Endothelial cell (in vitro differentiated cells): ENCODE measurements at regions not wholly inside any gene's neighbourhood (a gene's known extent, or its start where the extent isn't known, plus 50 kb on each side); places are given as distances from the start of the nearest gene placed in this dataset.
"Not testable (repeated sequence)": the region's sequence is repeated elsewhere in the genome, so short reads cannot be mapped to it uniquely, and the experiment has no call there.

ENCODE experiments used
- DNase-seq: peaks from one replicate; pipeline ENCODE4 v3.0.0; 2021; ENCODE audit warnings: low spot score
- H3K27ac Mint-ChIP-seq: one replicate; pipeline ENCODE4 v1.8.0; 2021; ENCODE audit warnings: mixed read lengths, inconsistent platforms; ENCODE audit not compliant: unreplicated experiment
- H3K27me3 Mint-ChIP-seq: one replicate; pipeline ENCODE4 v1.8.0; 2021; ENCODE audit warnings: mild to moderate bottlenecking, moderate library complexity, mixed read lengths, inconsistent platforms; ENCODE audit not compliant: unreplicated experiment
- H3K36me3 Mint-ChIP-seq: one replicate; pipeline ENCODE4 v1.8.0; 2021; ENCODE audit warnings: mild to moderate bottlenecking, low read depth, mixed read lengths, inconsistent platforms; ENCODE audit not compliant: unreplicated experiment
- H3K4me1 Mint-ChIP-seq: one replicate; pipeline ENCODE4 v1.8.0; 2021; ENCODE audit warnings: mild to moderate bottlenecking, mixed read lengths, inconsistent platforms; ENCODE audit not compliant: unreplicated experiment
- H3K4me3 Mint-ChIP-seq: one replicate; pipeline ENCODE4 v1.8.0; 2021; ENCODE audit warnings: mild to moderate bottlenecking, mixed read lengths, inconsistent platforms; ENCODE audit not compliant: unreplicated experiment
- H3K9me3 Mint-ChIP-seq: one replicate; pipeline ENCODE4 v1.8.0; 2021; ENCODE audit warnings: mixed read lengths, inconsistent platforms; ENCODE audit not compliant: unreplicated experiment
- CTCF ChIP-seq: fragments of 200-600 bp; sonication (generic); IDR thresholded peaks from one replicate; pipeline ENCODE4 v1.5.0; 2021; ENCODE audit warnings: antibody characterized with exemption; ENCODE audit not compliant: unreplicated experiment

DNA sequence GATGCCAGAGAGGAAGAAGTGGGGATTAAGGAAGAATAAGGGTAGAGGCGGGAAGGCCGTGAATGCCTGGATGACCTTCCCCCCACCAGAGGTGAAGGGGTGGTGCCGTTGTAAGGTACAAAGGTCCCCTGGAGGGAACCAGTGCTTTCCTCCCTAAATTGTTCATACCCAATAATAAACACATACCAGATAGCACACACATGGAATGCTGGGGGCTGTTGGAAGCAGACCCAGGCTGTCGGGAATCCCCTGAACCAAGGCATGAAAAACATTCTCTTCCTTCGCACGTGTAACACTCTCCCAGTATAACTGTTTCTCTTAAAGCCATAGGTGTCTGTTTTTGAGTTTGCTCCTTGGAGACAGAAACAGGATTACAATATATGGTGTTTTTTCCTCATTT lies 107.1 kb upstream of the CTAGE1 start:
- no peak for TF ChIP-seq CTCF
- DNase-seq: no peak
- no peak overlapping the region for H3K27ac Mint-ChIP-seq
- H3K4me1 Mint-ChIP-seq: peaks cover 16% of the 10 kb centered on the region
- H3K4me3 Mint-ChIP-seq: no peak overlapping the region
- H3K36me3 Mint-ChIP-seq: no peaks in the 10 kb centered on the region
- H3K9me3 Mint-ChIP-seq: no peaks in the 10 kb centered on the region
- no peaks in the 10 kb centered on the region for H3K27me3 Mint-ChIP-seq

GRCh38 chr18:22525313-22525712 lies 107.6 kb upstream of the CTAGE1 start:
- Mint-ChIP-seq H3K27ac (no peak overlapping the region), H3K4me3 (no peak overlapping the region), H3K27me3 (no peaks in the 10 kb centered on the region), H3K36me3 (no peaks in the 10 kb centered on the region), H3K4me1 (peaks cover 16% of the 10 kb centered on the region), H3K9me3 (no peaks in the 10 kb centered on the region)
- TF ChIP-seq CTCF: no peak
- DNase-seq: no peak

- H3K9me3 Mint-ChIP-seq: no peaks in the 10 kb centered on the region
- TF ChIP-seq CTCF: no peak
- no peaks in the 10 kb centered on the region for H3K36me3 Mint-ChIP-seq
- H3K27me3 Mint-ChIP-seq: no peaks in the 10 kb centered on the region
- no peak overlapping the region for H3K27ac Mint-ChIP-seq
- no peak overlapping the region for H3K4me3 Mint-ChIP-seq
- H3K4me1 Mint-ChIP-seq: peaks cover 16% of the 10 kb centered on the region
- DNase-seq: no peak
These were observed 108.2 kb upstream of the CTAGE1 start for GRCh38 chr18:22525883-22526282.

- H3K4me3 Mint-ChIP-seq: no peak overlapping the region
- no peaks in the 10 kb centered on the region for H3K27me3 Mint-ChIP-seq
- H3K27ac Mint-ChIP-seq: no peak overlapping the region
- no peaks in the 10 kb centered on the region for H3K36me3 Mint-ChIP-seq
- no peak for TF ChIP-seq CTCF
- H3K9me3 Mint-ChIP-seq: no peaks in the 10 kb centered on the region
- DNase-seq: no peak
- peaks cover 9% of the 10 kb centered on the region for H3K4me1 Mint-ChIP-seq
These were observed 110.6 kb upstream of the CTAGE1 start for GRCh38 chr18:22528291-22528690.

GRCh38 chr18:22534706-22535105 lies 117.0 kb upstream of the CTAGE1 start:
- H3K4me3 Mint-ChIP-seq, H3K27me3 Mint-ChIP-seq, H3K4me1 Mint-ChIP-seq, H3K27ac Mint-ChIP-seq, DNase-seq, H3K9me3 Mint-ChIP-seq, H3K36me3 Mint-ChIP-seq: not testable (repeated sequence)

DNA sequence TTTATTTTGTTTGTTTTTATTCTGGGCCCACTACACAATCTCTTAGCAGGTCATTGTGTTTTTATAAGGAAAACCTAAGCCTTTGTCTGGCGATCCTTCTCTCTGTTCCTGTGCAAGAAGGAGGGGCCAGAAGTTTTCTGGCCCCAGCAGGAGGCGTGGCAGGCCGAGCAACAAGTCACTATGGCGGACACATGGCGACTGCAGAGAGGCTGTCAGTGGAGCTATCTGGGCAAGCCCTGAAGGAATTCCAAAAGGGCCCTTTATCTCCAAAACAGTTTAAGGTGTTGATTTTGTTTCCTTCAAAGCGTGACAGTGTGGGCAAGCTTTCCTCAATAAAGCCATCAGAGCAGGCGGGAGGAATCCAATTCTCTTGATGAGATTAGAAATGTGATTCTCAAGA lies 118.8 kb upstream of the CTAGE1 start:
- no peaks in the 10 kb centered on the region for H3K4me1 Mint-ChIP-seq
- H3K4me3 Mint-ChIP-seq: no peak overlapping the region
- no peaks in the 10 kb centered on the region for H3K9me3 Mint-ChIP-seq
- H3K27me3 Mint-ChIP-seq: no peaks in the 10 kb centered on the region
- H3K27ac Mint-ChIP-seq: no peak overlapping the region
- no peaks in the 10 kb centered on the region for H3K36me3 Mint-ChIP-seq
- TF ChIP-seq CTCF: no peak
- DNase-seq: no peak
